HepG2 (cell line): ENCODE measurements at regions not wholly inside any gene's neighbourhood (a gene's known extent, or its start where the extent isn't known, plus 50 kb on each side); places are given as distances from the start of the nearest gene placed in this dataset.

ENCODE experiments used
- ATAC-seq: fragments of 200-7000 bp; cut with Tn5 transposase; 3 replicates; pipeline ENCODE4 v1.9.1; 2020; ENCODE audit warnings: mild to moderate bottlenecking, moderate library complexity
- BruUV-seq: library from RNA; stranded (reverse); fragments of 400-500 nt; replicated peaks from 2 replicates; lab custom pipeline; 2021; lab: Mats Ljungman, UMichigan
- CTCF ChIA-PET: fragments of 300-600 bp; formaldehyde crosslinking; extraction: SDS; loops from one replicate; lab custom pipeline; 2021; ENCODE audit warnings: low total read pairs, inconsistent platforms, low intra/inter-chr PET ratio; lab: Yijun Ruan, JAX
- POLR2A ChIA-PET: fragments of 350-600 bp; sonication (Branson Sonifier 250); formaldehyde crosslinking; loops from one replicate; lab custom pipeline; 2020; ENCODE audit warnings: antibody characterized with exemption, inconsistent platforms; lab: Yijun Ruan, JAX
- DNase-seq: peaks from one replicate; pipeline ENCODE4 v3.0.0-alpha.2; 2015; ENCODE audit warnings: low spot score
- FAIRE-seq: peaks from 3 replicates; lab custom pipeline; 2011; peaks lifted over from hg19 to GRCh38; lab: Jason Lieb, UNC
- H2AFZ ChIP-seq: one replicate; pipeline ENCODE4 v1.6.1; 2011; ENCODE audit warnings: low read length, inconsistent platforms
- H3K27ac ChIP-seq: fragments of 300-600 bp; 3 replicates; pipeline ENCODE4 v1.8.0; 2011; ENCODE audit warnings: mixed run types, mild to moderate bottlenecking, mixed read lengths, low read length, inconsistent platforms; ENCODE audit not compliant: insufficient read depth; ENCODE audit errors: extremely low read length
- H3K27me3 ChIP-seq, 2 experiments: fragments of 200-600 bp in 1 of 2; 2 replicates in 1 of 2; 3 replicates in 1 of 2; pipeline versions ENCODE4 v1.6.0 to v1.8.0; 2011; ENCODE audit warnings: low read length in 2 of 2, mild to moderate bottlenecking in 2 of 2, moderate library complexity in 2 of 2, inconsistent platforms in 1 of 2; ENCODE audit not compliant: insufficient read depth in 2 of 2, control insufficient read depth in 1 of 2
- H3K36me3 ChIP-seq, 2 experiments: fragments of 200-600 bp in 1 of 2; replicated peaks in 1 of 2; 2 replicates in 1 of 2; 3 replicates in 1 of 2; pipeline versions ENCODE4 v1.5.1 to v1.8.0; 2011; ENCODE audit warnings: low read length in 2 of 2, inconsistent platforms in 1 of 2; ENCODE audit not compliant: insufficient read depth in 2 of 2, control insufficient read depth in 1 of 2
- H3K4me1 ChIP-seq: 2 replicates; pipeline ENCODE4 v1.5.1; 2012; ENCODE audit warnings: low read length, inconsistent platforms; ENCODE audit not compliant: insufficient read depth
- H3K4me2 ChIP-seq: 2 replicates; pipeline ENCODE4 v1.6.0; 2011; ENCODE audit warnings: low read depth, low read length, inconsistent platforms
- H3K4me3 ChIP-seq, 3 experiments: fragments of 200-600 bp in 1 of 3; sonication (generic), shearing (Covaris generic) in 1 of 3; replicated peaks in 1 of 3; 2 replicates each; pipeline ENCODE4 v1.5.1; 2011 to 2016; ENCODE audit warnings: low read length in 3 of 3, inconsistent platforms in 2 of 3, low read depth in 2 of 3, mild to moderate bottlenecking in 2 of 3, control low read depth in 1 of 3, mixed read lengths in 1 of 3; ENCODE audit not compliant: insufficient read depth in 1 of 3
- H3K79me2 ChIP-seq: one replicate; pipeline ENCODE4 v1.6.1; 2011; ENCODE audit warnings: low read length, inconsistent platforms; ENCODE audit not compliant: insufficient read depth
- H3K9ac ChIP-seq: 2 replicates; pipeline ENCODE4 v1.6.0; 2011; ENCODE audit warnings: mild to moderate bottlenecking, low read depth, low read length, inconsistent platforms; ENCODE audit not compliant: insufficient read depth
- H3K9me3 ChIP-seq: 2 replicates; pipeline ENCODE4 v1.5.1; 2012; ENCODE audit warnings: mild to moderate bottlenecking, low read length
- H4K20me1 ChIP-seq: 2 replicates; pipeline ENCODE4 v1.6.0; 2011; ENCODE audit warnings: inconsistent platforms, mild to moderate bottlenecking, low read length, moderate library complexity; ENCODE audit not compliant: insufficient read depth
- HDAC1 ChIP-seq: sonication (generic); formaldehyde crosslinking; IDR thresholded peaks from 2 replicates; pipeline ENCODE4 v1.5.1; 2020; ENCODE audit warnings: mild to moderate bottlenecking, missing genetic modification reagents
- MTERF4 ChIP-seq: sonication (generic); formaldehyde crosslinking; IDR thresholded peaks from 2 replicates; pipeline ENCODE4 v1.8.0; 2023; ENCODE audit warnings: mild to moderate bottlenecking, missing genetic modification reagents
- MZF1 ChIP-seq: sonication (generic); formaldehyde crosslinking; IDR thresholded peaks from 2 replicates; pipeline ENCODE4 v1.8.1; 2023; ENCODE audit warnings: mild to moderate bottlenecking, missing genetic modification reagents, borderline replicate concordance
- PAXIP1 ChIP-seq: sonication (generic); formaldehyde crosslinking; conservative IDR thresholded peaks from 2 replicates; pipeline ENCODE4 v1.4.0; 2020; ENCODE audit warnings: mild to moderate bottlenecking, missing genetic modification reagents, moderate library complexity
- RFXAP ChIP-seq: sonication (generic); formaldehyde crosslinking; IDR thresholded peaks from 2 replicates; pipeline ENCODE4 v1.4.0; 2020; ENCODE audit warnings: missing genetic modification reagents, borderline replicate concordance
- SKI ChIP-seq: fragments of 450-650 bp; IDR thresholded peaks from one replicate; pipeline ENCODE4 v1.6.1; 2018; ENCODE audit warnings: mild to moderate bottlenecking; ENCODE audit not compliant: partially characterized antibody
- SNAPC4 ChIP-seq: sonication (generic); formaldehyde crosslinking; IDR thresholded peaks from 2 replicates; pipeline ENCODE4 v1.4.0; 2020; ENCODE audit warnings: mild to moderate bottlenecking, missing genetic modification reagents
- SP4 ChIP-seq: sonication (generic); formaldehyde crosslinking; IDR thresholded peaks from 2 replicates; pipeline ENCODE4 v1.8.1; 2023; ENCODE audit warnings: mild to moderate bottlenecking, missing genetic modification reagents
- ZEB1 ChIP-seq: IDR thresholded peaks from 2 replicates; pipeline ENCODE4 v1.6.1; 2012; ENCODE audit warnings: mild to moderate bottlenecking, low read depth, inconsistent platforms; ENCODE audit not compliant: insufficient replicate concordance
- ZNF256 ChIP-seq: sonication (generic); formaldehyde crosslinking; conservative IDR thresholded peaks from 2 replicates; pipeline ENCODE4 v1.4.0; 2020; ENCODE audit warnings: missing genetic modification reagents
- ZNF326 ChIP-seq: sonication (generic); formaldehyde crosslinking; IDR thresholded peaks from 2 replicates; pipeline ENCODE4 v1.4.0; 2020; ENCODE audit warnings: missing genetic modification reagents, borderline replicate concordance
- ZNF777 ChIP-seq: sonication (generic); formaldehyde crosslinking; IDR thresholded peaks from 2 replicates; pipeline ENCODE4 v1.4.0; 2020; ENCODE audit warnings: missing genetic modification reagents
- ZNF839 ChIP-seq: sonication (generic); formaldehyde crosslinking; IDR thresholded peaks from 2 replicates; pipeline ENCODE4 v1.4.0; 2020; ENCODE audit warnings: missing genetic modification reagents, mild to moderate bottlenecking, borderline replicate concordance
- ZNF841 ChIP-seq: sonication (generic); formaldehyde crosslinking; IDR thresholded peaks from 2 replicates; pipeline ENCODE4 v1.8.1; 2023; ENCODE audit warnings: missing genetic modification reagents, borderline replicate concordance
- WGBS: methylation state at CpG from one replicate; pipeline ENCODE4 v1.1.6; 2017; ENCODE audit warnings: low lambda C conversion rate; 5-methylcytosine and 5-hydroxymethylcytosine counted together
- in situ Hi-C: cut with HindIII; loops from 2 replicates; pipeline ENCODE4 v1.10.0; 2017; ENCODE audit warnings: low pct_unique_long_range_greater_than_20kb; ENCODE audit not compliant: extremely low pct_ligation_motif_present
- intact Hi-C: fragments of 100-400 bp; cut with micrococcal nuclease; formaldehyde crosslinking; loops from one replicate; pipeline ENCODE4 v1.10.0; 2022; ENCODE audit not compliant: unreplicated experiment

- TF ChIP-seq SNAPC4 (no peak), ZEB1 (no peak), HDAC1 (CRISPR knock-in tag) (no peak), SKI (no peak)
Observed at GRCh38 chr1:34406833-34407539, 230.3 kb downstream of the C1orf94 start (continued).

GRCh38 chr1:34408011-34408410, 231.3 kb downstream of the C1orf94 start:
- in situ Hi-C loops = no loop called here
- Histone ChIP-seq H3K4me2 (no peak overlapping the region), H3K4me1 (no peaks in the 10 kb centered on the region), H3K79me2 (no peaks in the 10 kb centered on the region), H4K20me1 (no peaks in the 10 kb centered on the region), H3K27ac (no peak overlapping the region), H3K36me3 (no peaks in the 10 kb centered on the region), H2AFZ (no peak overlapping the region), H3K27me3 (no peaks in the 10 kb centered on the region; a peak in 1 of 5 replicates), H3K4me3 (no peak overlapping the region), H3K9ac (no peak overlapping the region), H3K9me3 (peaks cover 11% of the 10 kb centered on the region; the same call in 1 of the 2 replicates)
- ChIA-PET CTCF (no interaction called here), POLR2A (no interaction called here)
- intact Hi-C loops = no loop called here
- 3% methylated on average over 4 of the region's 4 CpGs for WGBS
- no TSS peak for BruUV-seq
- DNase-seq (no peak), ATAC-seq (no peak), FAIRE-seq (no peak)
- TF ChIP-seq ZNF256 (no peak), ZNF326 (CRISPR knock-in tag) (no peak), SP4 (CRISPR knock-in tag) (no peak), ZNF777 (CRISPR knock-in tag) (no peak), RFXAP (no peak), ZNF841 (CRISPR knock-in tag) (no peak), MTERF4 (CRISPR knock-in tag) (no peak), MZF1 (CRISPR knock-in tag) (no peak), PAXIP1 (CRISPR knock-in tag) (no peak), ZNF839 (CRISPR knock-in tag) (no peak)
